ENCODE measurements at regions not wholly inside any gene's neighbourhood (a gene's known extent, or its start where the extent isn't known, plus 50 kb on each side); places are given as distances from the start of the nearest gene placed in this dataset.
"Not testable (repeated sequence)": the region's sequence is repeated elsewhere in the genome, so short reads cannot be mapped to it uniquely, and the experiment has no call there.

GRCh38 chr2:107112561-107112960, 226.6 kb upstream of the ST6GAL2 start:
- DNase-seq = no peak

GRCh38 chr2:107128381-107128780, 242.4 kb upstream of the ST6GAL2 start:
- no peak for DNase-seq

GRCh38 chr2:107132070-107132469, 246.1 kb upstream of the ST6GAL2 start:
- DNase-seq = no peak

- no peak for DNase-seq
These were observed 246.8 kb upstream of the ST6GAL2 start for GRCh38 chr2:107132746-107133145.

- DNase-seq = no peak
These were observed 247.4 kb upstream of the ST6GAL2 start for GRCh38 chr2:107133412-107133811.

GRCh38 chr2:107136733-107137132, 250.8 kb upstream of the ST6GAL2 start:
- DNase-seq = no peak

GRCh38 chr2:107137706-107138105, 251.7 kb upstream of the ST6GAL2 start:
- peak; percentile 92 for DNase-seq

GRCh38 chr2:107146181-107146580, 260.2 kb upstream of the ST6GAL2 start:
- DNase-seq = no peak

GRCh38 chr2:107146645-107147044, 260.7 kb upstream of the ST6GAL2 start:
- DNase-seq = not testable (repeated sequence)

GRCh38 chr2:107148055-107148454, 262.1 kb upstream of the ST6GAL2 start:
- no peak for DNase-seq

GRCh38 chr2:107148496-107148895, 262.5 kb upstream of the ST6GAL2 start:
- no peak for DNase-seq

GRCh38 chr2:107160640-107161239, 274.8 kb upstream of the ST6GAL2 start:
- no peak for DNase-seq

- no peak for DNase-seq
These were observed 282.2 kb upstream of the ST6GAL2 start for GRCh38 chr2:107168141-107168540.

- DNase-seq = no peak
These were observed 288.2 kb upstream of the ST6GAL2 start for GRCh38 chr2:107174171-107174570.

- no peak for DNase-seq
These were observed 297.0 kb upstream of the ST6GAL2 start for GRCh38 chr2:107182981-107183380.

- DNase-seq = peak; percentile 86
These were observed 301.9 kb upstream of the ST6GAL2 start for GRCh38 chr2:107187870-107188269.

GRCh38 chr2:107195631-107196030, 309.7 kb upstream of the ST6GAL2 start:
- no peak for DNase-seq

GRCh38 chr2:107197594-107198294, 311.8 kb upstream of the ST6GAL2 start:
- peak; percentile 88 for DNase-seq

- no peak for DNase-seq
These were observed 317.1 kb upstream of the ST6GAL2 start for GRCh38 chr2:107202962-107203591.

GRCh38 chr2:107215401-107216350, 329.7 kb upstream of the ST6GAL2 start:
- DNase-seq = no peak

GRCh38 chr2:107218208-107218607, 332.2 kb upstream of the ST6GAL2 start:
- no peak for DNase-seq

GRCh38 chr2:107222466-107222865, 336.5 kb upstream of the ST6GAL2 start:
- DNase-seq = no peak
